Retina (tissue), 1 donor: ENCODE measurements at regions not wholly inside any gene's neighbourhood (a gene's known extent, or its start where the extent isn't known, plus 50 kb on each side); places are given as distances from the start of the nearest gene placed in this dataset.
"Not testable (repeated sequence)": the region's sequence is repeated elsewhere in the genome, so short reads cannot be mapped to it uniquely, and the experiment has no call there.

Experiments
- DNase-seq: peaks from one replicate; pipeline ENCODE4 v3.0.0-alpha.2; 2016

- DNase-seq: no peak
Measured at GRCh38 chr15:96181873-96182301, 148.6 kb upstream of the NR2F2 start.

DNA sequence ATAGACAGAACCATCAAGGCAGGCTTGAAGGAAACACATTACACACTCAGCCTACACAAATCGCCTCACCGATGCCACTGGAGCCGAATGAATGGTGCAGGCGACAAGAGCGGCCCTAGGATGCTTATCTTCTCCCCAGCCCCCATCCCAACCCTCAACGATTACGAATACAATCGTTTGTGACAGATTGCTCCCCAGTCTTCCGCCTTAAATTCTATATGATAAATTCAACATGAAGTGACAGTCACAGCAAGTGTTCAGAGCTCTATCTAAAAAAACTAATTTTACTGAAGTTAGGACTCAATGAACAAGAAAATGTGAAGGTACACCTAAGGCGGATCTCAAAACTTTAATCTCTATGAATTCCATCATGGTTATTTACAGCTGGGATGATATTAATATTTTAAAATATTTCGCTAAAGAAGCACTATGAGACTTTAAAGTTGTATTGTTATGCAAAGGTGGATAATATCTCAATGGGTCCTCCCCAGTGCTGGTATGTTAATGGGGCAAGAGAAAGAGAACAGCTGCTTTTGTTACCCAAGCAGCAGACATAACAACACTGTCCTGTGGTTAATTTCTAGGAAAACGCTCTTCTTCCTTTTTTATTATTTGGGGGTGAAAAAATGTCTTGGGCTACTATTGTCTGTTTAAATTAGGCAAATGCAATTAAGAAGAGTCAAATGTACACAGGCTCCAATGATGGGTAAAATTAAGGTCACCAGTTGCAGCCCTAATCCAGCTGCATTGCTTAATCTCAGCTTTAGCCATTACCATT lies 147.6 kb upstream of the NR2F2 start:
- DNase-seq: peak; percentile 67

- no peak for DNase-seq
Measured at GRCh38 chr15:96183514-96183850, 147.0 kb upstream of the NR2F2 start.

- no peak for DNase-seq
Measured at GRCh38 chr15:96183867-96184266, 146.6 kb upstream of the NR2F2 start.

- no peak for DNase-seq
Measured at GRCh38 chr15:96184297-96184696, 146.2 kb upstream of the NR2F2 start.

DNA sequence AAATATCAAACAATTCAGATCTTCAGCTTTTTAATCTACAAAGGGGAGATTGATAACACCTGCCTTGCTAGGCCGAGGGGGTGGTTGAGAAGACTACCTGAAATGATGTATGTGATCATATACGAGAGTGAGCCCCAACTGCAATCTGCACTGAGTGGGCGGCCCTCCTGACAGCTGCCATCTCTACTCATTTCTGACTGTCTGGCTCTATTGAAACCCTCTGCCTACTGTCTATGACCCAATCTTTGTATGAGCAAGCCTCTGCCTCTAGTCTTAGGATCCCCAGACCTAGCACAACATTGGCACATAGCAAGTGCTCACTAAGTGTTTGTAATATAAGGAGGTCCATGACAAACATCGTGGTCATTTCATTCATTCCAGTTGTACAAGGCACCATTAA lies 144.4 kb upstream of the NR2F2 start:
- DNase-seq: no peak

DNA sequence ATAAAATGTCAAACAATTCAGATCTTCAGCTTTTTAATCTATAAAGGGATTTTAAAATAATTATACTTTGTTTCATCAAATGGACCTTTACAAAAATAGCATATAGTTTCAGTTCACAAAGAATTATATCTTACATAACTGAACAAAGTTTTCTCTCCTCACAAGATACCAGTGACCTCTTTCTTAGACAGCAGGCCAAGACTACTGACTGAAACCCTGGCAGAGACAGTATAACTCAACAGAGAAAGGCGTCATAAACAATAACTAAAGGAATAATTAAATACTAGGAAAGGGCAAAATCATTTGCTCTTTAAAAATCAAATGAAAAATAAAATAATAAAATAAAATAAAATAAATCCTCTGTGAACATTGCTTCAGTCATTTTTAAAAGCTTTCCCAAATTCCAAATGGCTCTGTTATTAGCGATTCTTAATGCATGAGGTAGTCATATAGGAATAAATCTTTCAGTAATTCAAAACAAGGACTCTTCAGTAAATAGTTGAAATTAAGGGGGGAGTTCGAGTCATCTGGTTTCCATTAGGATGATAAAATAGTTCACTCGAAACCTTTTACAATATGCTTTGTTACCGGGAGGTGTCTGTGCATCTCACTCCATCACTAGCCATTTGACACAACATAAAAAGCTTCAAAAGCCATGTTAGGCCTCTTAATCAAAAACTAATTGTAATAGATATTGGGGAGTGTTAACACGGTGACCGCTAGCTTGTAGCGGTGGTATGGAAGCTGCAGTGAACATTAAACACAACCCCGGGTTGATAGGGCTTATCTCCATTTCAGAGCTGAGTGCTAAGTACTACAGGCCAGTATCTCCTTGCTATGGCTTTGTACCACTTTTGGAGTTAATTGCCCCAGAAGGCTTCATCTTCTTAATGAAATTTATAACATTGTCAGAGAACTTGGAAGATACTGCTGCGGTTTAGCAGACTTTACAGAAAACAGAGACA lies 142.9 kb upstream of the NR2F2 start:
- no peak for DNase-seq

GRCh38 chr15:96197721-96198120 lies 132.8 kb upstream of the NR2F2 start:
- no peak for DNase-seq

DNA sequence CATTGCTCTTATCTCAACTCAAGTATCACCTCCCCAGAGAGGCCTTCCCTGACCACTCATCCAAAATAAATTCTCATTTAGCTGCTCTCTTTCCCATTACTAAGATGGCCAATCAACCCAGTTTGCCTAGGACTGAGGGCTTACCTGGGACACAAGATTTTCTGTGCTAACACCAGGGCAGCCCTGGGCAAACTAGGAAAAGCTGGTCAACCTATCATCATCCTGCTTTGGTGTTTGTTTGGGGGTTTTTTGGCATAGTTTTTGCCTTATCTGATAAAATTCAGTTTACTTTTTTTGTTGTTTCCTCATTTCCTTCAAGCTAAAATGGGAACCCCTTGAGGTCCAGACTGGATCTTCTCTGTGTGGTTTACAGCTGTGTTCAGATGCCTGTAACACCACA lies 131.4 kb upstream of the NR2F2 start:
- no peak for DNase-seq

- DNase-seq: no peak
Measured at GRCh38 chr15:96200357-96200967, 130.0 kb upstream of the NR2F2 start.

DNA sequence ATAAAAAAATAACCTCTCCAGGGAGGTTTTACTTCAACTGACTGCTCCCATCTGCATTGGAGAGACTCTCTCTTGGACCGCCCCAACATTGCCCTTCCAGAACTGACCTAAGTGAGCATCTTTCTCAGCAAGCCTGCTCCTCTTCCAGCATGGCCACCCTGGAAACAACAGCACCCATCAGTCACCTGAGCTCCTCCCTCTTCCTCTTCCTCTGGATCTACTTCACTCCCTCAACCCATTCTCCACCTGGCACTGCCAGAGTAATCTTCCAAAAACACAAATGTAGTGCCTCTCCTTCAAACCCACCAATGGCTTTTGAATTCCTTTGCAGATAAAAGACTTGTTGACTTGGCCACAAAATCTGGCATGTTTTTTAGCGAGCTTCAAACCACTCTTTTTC lies 128.8 kb upstream of the NR2F2 start:
- DNase-seq: no peak

GRCh38 chr15:96205588-96205987 lies 124.9 kb upstream of the NR2F2 start:
- not testable (repeated sequence) for DNase-seq

DNA sequence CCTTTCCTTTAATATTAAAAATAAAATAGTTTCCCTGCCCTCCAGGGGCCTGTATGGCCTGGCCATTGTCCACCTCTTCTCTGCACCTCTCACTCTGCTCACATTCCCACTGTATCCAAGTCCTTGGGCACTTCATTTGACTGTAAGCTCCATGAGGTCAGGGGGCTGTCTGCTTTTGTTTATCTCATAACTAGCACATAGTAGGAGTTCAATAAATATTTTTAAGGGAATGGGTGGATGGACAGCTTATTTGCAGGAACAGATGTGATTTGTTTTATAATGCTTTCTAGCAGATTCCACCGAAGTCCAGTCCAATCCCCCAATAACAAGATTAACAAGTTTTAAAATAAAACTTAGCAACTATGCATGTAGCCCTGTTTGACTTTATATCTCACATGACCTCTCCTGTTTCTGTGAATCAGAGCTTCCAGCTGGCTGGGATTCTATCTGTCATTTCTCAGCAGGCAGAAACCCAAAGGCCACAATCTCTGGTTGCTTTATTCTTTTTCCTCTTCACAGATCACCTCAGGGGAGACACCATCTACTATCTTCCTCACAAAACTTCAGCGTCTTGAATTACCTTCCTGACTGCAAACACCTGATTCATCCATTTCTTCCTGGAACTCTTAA lies 123.0 kb upstream of the NR2F2 start:
- no peak for DNase-seq

DNA sequence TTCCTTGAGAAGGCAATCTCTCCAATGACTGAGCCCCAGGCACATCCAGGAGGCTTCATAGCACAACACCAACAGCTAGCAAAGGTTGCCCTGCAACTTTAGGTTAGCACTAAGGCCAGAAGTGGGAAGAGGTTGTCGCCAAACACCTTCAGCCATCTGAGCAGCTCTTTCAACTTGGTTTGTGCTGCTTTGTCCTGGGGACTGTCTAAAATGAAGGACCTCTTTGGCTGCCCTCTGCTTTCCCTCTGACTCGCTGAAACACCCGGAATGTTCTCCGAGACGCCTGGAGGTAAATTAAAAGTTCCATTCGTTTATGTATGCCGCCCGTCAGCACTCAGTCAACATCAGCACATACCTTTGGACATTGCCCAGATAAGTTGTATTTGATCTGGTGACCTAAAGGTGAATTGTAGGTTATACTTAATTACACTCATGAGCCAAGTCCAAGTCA lies 121.2 kb upstream of the NR2F2 start:
- DNase-seq: no peak

GRCh38 chr15:96213045-96213444 lies 117.5 kb upstream of the NR2F2 start:
- no peak for DNase-seq

DNA sequence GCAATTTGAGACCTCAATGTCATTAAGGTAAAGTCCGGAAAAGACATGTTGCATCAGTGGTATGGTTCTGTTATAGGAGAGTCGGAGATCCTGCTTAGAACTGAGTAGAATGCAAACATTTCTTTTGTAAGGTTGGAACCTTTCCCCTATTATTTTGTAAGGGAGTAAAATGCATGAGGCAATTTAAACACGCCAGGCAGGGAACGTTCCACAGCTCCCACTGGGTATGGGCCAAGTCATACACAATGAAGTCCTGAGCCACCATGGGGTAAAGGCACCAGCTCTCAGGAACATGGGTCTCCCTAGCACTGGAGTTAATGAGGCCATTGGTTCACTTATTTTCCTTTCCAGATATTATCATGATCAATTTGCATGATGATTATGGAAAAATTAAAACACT lies 116.6 kb upstream of the NR2F2 start:
- no peak for DNase-seq

DNA sequence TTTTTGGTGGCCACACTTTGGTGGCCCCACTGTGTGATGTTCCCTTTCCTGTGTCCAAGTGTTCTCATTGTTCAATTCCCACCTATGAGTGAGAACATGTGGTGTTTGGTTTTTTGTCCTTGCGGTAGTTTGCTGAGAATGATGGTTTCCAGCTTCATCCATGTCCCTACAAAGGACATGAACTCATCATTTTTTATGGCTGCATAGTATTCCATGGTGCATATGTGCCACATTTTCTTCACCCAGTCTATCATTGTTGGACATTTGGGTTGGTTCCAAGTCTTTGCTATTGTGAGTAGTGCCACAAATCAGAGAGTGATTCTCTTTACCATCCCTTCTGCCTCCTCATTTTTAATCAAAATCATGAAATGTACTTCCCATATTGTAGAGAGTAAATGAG lies 114.0 kb upstream of the NR2F2 start:
- not testable (repeated sequence) for DNase-seq

- DNase-seq: no peak
Measured at GRCh38 chr15:96217983-96218382, 112.5 kb upstream of the NR2F2 start.

GRCh38 chr15:96218623-96219455 lies 111.7 kb upstream of the NR2F2 start:
- no peak for DNase-seq

DNA sequence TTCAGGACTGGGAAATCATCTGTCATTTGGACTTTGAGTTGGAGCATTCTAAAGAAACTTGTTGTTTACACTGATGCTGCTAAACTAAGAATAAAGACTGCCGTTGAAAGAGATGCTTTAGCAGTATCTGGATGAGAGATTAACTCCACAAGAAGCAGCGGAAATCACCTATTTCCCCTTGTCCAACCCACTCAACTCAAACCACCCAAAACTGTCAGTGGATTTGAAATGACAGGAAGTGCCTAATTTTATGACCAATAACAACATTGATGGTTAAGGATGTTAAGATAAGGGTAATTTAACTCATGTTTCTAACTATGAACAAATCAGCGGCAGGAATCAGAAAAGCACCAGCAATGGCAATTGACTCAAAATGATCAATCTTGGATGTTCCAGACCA lies 110.8 kb upstream of the NR2F2 start:
- no peak for DNase-seq

GRCh38 chr15:96220657-96221056 lies 109.8 kb upstream of the NR2F2 start:
- no peak for DNase-seq

DNA sequence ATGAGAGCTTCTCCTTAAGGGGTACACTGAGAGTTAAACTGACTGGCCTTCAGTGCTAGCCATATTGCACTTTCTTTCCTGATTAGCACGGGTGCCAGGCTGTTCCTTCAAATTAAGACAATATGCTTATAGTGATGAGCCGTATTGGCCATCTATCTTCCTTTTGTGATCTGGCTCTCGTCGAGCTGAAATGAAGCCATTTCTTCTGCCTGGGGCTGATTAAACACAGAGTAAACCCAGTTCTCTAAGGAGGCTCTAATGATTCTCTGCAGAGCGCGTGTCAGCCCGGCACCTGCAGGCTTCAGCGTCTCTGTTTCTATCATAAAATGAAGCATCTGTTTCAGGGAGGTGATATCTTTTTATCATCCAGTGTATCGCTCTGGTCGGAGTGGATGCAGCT lies 107.5 kb upstream of the NR2F2 start:
- DNase-seq: no peak
